Skeletal muscle tissue (tissue), 3 donors: ENCODE measurements at regions not wholly inside any gene's neighbourhood (a gene's known extent, or its start where the extent isn't known, plus 50 kb on each side); places are given as distances from the start of the nearest gene placed in this dataset.

ENCODE experiments used
- H3K27ac ChIP-seq: one replicate; pipeline ENCODE4 v1.7.0; 2013; ENCODE audit warnings: mild to moderate bottlenecking, low read depth, low read length, inconsistent platforms
- H3K27me3 ChIP-seq, 3 donors: one replicate each; pipeline ENCODE4 v1.7.0; 2013; ENCODE audit warnings: low read length in 3 of 3; ENCODE audit not compliant: control insufficient read depth in 3 of 3, insufficient read depth in 3 of 3
- H3K36me3 ChIP-seq, 3 donors: one replicate each; pipeline ENCODE4 v1.7.0; 2013; ENCODE audit warnings: low read length in 3 of 3; ENCODE audit not compliant: control insufficient read depth in 3 of 3, insufficient read depth in 3 of 3
- H3K4me1 ChIP-seq, 3 donors: one replicate each; pipeline ENCODE4 v1.7.0; 2013; ENCODE audit warnings: low read length in 3 of 3, mild to moderate bottlenecking in 3 of 3; ENCODE audit not compliant: control insufficient read depth in 3 of 3, insufficient read depth in 3 of 3
- H3K4me3 ChIP-seq, 3 donors: one replicate each; pipeline ENCODE4 v1.7.0; 2013; ENCODE audit warnings: low read length in 3 of 3
- H3K9ac ChIP-seq, 3 donors: one replicate each; pipeline ENCODE4 v1.7.0; 2013; ENCODE audit warnings: low read length in 3 of 3, mild to moderate bottlenecking in 3 of 3, moderate library complexity in 2 of 3, low read depth in 1 of 3
- H3K9me3 ChIP-seq, 3 donors: one replicate each; pipeline ENCODE4 v1.7.0; 2013; ENCODE audit warnings: low read length in 3 of 3; ENCODE audit not compliant: control insufficient read depth in 3 of 3
- donor health status: Osteomylitis.

DNA sequence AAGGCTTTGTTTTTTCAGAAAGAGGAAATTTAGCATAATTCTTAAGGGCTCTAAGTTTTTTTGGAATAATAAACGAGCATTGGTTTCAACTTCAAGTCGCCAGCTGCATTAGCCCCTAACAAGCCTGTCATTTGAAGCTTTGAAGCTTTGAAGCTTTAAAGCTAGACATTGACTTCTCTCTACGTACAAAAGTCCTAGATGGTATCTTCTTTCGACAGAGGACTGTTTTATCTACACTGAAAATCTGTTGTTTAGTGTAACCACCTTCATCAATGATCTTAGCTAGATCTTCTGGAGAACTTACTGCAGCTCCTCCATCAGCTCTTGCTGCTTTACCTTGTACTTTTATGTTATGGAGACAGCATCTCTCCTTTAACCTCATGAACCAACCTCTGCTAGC is 79.6 kb upstream of the TMEM72 start:
- Histone ChIP-seq H3K4me3 (no peak overlapping the region), H3K9me3 (no peaks in the 10 kb centered on the region), H3K36me3 (no peaks in the 10 kb centered on the region), H3K27me3 (no peaks in the 10 kb centered on the region), H3K27ac (no peak overlapping the region), H3K4me1 (peaks cover 0 to 9% (median 6%) of the 10 kb centered on the region in 3 donors), H3K9ac (no peak overlapping the region)

DNA sequence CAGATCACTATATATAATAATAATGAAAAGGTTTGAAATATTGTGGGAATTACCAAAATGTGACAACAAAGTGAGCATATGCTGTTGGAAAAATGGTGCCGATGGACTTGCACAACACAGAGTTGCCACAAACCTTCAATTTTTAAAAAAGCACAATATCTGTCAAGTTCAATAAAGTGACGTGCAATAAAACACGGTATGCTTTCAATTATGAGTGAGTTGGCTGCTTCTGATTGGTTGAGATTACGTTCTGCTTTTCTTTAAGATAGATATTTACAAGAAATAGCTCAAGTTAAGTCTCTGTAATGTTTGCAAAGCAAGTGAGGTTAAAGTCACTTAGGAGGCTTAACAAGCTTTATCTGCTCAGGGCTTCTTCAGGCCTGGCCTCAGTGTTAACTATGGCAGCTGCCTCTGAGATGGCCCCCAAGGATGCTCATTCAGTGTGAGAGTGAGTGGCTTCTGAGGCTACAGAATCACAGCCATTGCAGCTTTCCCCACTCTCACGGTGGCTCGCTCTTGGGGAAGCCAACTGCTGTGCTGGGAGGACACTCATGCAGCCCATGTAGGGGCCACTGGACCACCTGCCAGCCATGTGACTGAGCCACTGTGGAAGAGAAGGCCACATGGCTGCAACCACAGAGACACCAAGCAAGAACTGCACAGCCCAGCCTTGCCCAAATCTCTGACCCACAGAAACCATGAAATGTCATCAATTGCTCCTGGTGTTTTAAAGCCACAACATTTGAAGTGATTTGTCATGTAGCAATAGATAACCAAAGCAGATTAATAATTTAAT is 78.3 kb upstream of the TMEM72 start:
- no peaks in the 10 kb centered on the region for H3K27me3 ChIP-seq
- peaks cover 0 to 6% (median 5%) of the 10 kb centered on the region in 3 donors for H3K4me1 ChIP-seq
- H3K9me3 ChIP-seq = no peaks in the 10 kb centered on the region
- H3K36me3 ChIP-seq = no peaks in the 10 kb centered on the region
- no peak overlapping the region for H3K9ac ChIP-seq
- H3K27ac ChIP-seq = no peak overlapping the region
- H3K4me3 ChIP-seq = no peak overlapping the region

DNA sequence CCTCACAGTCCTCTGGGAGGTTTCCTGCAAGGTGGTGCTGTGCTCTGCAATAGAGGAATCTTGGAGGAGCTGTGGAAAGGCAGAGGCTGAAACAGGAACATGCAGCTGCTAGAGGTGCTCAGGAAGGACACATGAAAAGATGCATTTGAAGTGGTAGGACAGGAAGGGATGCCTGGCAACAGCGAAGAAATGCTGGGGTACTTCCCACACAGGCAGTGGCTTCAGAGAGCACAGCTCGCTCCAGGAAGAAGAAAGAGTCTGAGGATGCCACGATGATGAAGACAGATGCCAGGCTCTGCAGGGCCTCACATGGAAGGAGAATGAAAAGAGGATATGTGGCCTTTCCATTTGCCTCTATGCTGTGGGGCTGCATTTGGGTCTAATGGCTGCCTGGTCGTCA is 77.0 kb upstream of the TMEM72 start:
- H3K36me3 ChIP-seq = no peaks in the 10 kb centered on the region
- no peak overlapping the region for H3K9ac ChIP-seq
- no peaks in the 10 kb centered on the region for H3K27me3 ChIP-seq
- H3K4me1 ChIP-seq = no peaks in the 10 kb centered on the region
- no peaks in the 10 kb centered on the region for H3K9me3 ChIP-seq
- H3K4me3 ChIP-seq = no peak overlapping the region
- H3K27ac ChIP-seq = no peak overlapping the region

DNA sequence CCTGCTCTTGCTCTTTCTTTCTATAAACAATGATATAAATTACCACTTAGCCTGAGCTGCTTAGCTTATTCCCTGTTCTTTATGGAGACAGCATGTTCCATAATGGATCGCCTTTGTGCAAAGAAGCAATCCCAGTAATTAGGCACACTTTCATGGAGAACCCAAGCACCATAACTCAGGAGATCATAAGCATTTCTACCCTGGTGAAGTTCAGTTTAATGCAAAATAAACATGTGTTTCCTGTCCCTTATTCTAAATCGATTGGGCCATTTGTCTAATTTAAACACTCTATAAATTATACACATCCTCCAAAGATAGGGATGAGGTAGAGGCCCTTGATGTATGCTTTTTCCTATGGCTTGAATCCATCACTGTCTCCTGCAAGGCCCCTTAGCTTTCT is 75.8 kb upstream of the TMEM72 start:
- H3K9ac ChIP-seq = no peak overlapping the region
- no peaks in the 10 kb centered on the region for H3K27me3 ChIP-seq
- no peaks in the 10 kb centered on the region for H3K4me1 ChIP-seq
- H3K27ac ChIP-seq = no peak overlapping the region
- no peak overlapping the region for H3K4me3 ChIP-seq
- H3K36me3 ChIP-seq = no peaks in the 10 kb centered on the region
- no peaks in the 10 kb centered on the region for H3K9me3 ChIP-seq

DNA sequence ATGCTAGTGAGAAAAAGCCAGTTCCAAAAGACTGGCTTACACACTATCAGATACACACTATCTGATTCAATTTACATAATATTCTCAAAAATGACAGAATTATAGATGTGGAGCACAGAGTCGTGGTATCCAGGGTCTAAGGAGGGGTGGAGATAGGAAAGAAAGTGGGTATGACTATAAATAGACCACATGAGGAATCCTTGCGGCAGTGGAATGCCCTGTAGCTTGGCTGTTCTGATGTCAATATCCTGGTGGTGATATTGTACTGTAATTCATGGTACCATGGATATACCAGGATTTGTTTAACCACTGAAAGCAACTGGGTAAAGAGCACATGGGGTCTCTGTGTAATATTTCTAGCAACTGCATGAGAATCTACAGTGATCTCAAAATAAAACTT is 67.7 kb upstream of the TMEM72 start:
- H3K27ac ChIP-seq = no peak overlapping the region
- H3K4me3 ChIP-seq = no peak overlapping the region
- no peaks in the 10 kb centered on the region for H3K27me3 ChIP-seq
- no peaks in the 10 kb centered on the region for H3K36me3 ChIP-seq
- H3K9me3 ChIP-seq = no peaks in the 10 kb centered on the region
- H3K9ac ChIP-seq = no peak overlapping the region
- no peaks in the 10 kb centered on the region for H3K4me1 ChIP-seq

DNA sequence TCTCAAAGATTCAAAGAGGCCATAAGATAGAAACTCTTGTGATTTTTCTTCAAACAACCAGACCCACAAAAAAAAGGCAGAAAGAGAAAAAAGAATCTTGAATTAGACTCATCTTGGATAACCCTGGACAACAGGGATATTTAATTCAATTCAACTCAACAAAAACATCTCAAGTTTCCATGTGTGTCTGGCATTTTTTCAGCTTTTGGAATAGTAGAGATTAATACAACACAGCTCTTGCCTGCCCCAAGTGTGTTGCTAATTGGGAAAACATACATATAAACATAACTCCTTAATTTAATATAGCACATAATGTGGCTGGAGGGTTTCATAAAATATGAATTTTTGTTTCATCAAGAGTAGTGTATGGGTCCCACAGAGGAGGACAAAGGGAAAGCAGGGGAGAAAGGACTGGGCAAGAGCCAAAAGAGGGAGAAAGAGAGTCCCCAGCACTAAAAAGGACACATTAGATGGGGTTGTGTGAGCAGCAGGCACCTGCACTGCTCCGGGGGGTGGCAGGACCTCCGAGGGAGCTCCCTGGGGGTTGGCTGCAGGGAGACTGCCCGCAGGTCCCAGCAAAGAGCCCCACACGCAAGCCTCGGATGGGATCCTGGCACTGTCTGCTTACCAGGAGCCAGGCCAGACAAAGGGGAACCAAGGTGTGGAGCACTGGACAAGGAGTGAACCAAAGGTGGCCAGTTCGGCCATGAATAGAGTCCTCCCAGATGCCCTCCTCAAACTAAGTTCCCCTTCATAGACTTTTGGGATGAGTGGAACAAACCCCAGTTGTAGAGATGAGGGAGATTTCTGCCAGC is 65.6 kb upstream of the TMEM72 start:
- Histone ChIP-seq H3K9ac (no peak overlapping the region), H3K27me3 (no peaks in the 10 kb centered on the region), H3K4me1 (peaks cover 0 to 3% (median 0%) of the 10 kb centered on the region in 3 donors), H3K27ac (no peak overlapping the region), H3K4me3 (no peak overlapping the region), H3K9me3 (no peaks in the 10 kb centered on the region), H3K36me3 (no peaks in the 10 kb centered on the region)

DNA sequence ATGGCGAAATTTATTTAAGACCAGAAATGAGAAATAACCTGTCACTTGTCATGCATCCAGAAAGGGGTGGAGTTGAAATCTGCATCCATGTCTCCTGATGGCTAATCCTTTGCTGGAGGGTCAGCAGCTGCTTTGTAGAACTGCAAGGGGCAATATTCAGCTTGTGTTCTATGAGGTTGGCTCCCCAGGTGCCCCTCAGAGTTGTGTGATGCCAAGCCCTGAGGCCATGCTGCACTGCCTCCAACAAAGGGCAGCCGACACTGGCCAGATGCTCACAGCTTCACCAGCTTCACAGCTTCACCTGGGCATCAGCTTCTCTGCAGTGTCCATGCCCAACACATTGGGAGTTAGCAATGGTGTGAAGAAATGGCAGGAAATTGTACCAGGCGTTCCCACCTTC is 64.0 kb upstream of the TMEM72 start:
- Histone ChIP-seq H3K27ac (no peak overlapping the region), H3K36me3 (no peaks in the 10 kb centered on the region), H3K4me3 (no peak overlapping the region), H3K27me3 (no peaks in the 10 kb centered on the region), H3K4me1 (peaks cover 0 to 3% (median 0%) of the 10 kb centered on the region in 3 donors), H3K9ac (no peak overlapping the region), H3K9me3 (no peaks in the 10 kb centered on the region)

DNA sequence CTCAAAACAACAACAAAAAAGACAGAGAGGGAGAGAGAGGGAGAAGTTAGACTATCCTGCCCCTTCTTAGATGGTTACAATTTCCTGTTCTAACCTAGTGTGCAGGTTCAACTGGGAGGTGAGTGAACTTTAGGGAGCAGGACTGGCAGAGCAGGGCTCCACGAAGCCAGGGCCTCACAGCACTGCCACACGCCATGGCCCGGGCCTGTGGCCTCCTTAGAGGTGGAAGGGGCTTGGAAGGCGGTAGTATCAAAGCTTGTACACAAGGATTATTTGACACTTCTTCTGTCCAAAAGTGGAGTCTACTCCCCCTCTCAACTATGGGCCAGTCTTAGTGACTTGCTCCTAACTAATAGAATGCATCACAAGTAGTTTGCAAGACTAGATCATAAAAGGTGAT is 62.9 kb upstream of the TMEM72 start:
- Histone ChIP-seq H3K36me3 (no peaks in the 10 kb centered on the region), H3K4me1 (peaks cover 0 to 3% (median 0%) of the 10 kb centered on the region in 3 donors), H3K9me3 (no peaks in the 10 kb centered on the region), H3K4me3 (no peak overlapping the region), H3K9ac (no peak overlapping the region), H3K27ac (no peak overlapping the region), H3K27me3 (no peaks in the 10 kb centered on the region)

DNA sequence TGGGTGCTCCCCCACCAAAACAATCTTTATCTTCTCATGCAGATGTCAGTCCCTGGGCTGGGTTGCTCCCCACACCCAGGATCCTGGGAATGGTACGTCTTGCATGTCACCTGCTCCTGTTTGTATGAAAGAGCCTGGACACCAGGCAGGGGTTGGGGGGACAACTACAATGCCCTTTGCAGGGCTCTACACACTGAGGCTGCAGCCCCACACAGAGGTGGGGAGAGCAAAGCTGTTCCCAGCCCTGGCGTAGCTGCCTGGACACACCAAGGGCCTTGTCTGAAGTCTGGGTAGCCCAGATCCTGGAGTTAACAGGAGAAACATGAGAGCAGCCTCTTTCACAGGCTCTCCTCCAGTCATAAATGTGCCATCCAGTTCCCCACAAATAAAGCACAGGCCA is 61.2 kb upstream of the TMEM72 start:
- H3K4me1 ChIP-seq = peaks cover 0 to 3% (median 0%) of the 10 kb centered on the region in 3 donors
- no peak overlapping the region for H3K4me3 ChIP-seq
- no peak overlapping the region for H3K9ac ChIP-seq
- H3K36me3 ChIP-seq = no peaks in the 10 kb centered on the region
- no peak overlapping the region for H3K27ac ChIP-seq
- no peaks in the 10 kb centered on the region for H3K9me3 ChIP-seq
- H3K27me3 ChIP-seq = no peaks in the 10 kb centered on the region

DNA sequence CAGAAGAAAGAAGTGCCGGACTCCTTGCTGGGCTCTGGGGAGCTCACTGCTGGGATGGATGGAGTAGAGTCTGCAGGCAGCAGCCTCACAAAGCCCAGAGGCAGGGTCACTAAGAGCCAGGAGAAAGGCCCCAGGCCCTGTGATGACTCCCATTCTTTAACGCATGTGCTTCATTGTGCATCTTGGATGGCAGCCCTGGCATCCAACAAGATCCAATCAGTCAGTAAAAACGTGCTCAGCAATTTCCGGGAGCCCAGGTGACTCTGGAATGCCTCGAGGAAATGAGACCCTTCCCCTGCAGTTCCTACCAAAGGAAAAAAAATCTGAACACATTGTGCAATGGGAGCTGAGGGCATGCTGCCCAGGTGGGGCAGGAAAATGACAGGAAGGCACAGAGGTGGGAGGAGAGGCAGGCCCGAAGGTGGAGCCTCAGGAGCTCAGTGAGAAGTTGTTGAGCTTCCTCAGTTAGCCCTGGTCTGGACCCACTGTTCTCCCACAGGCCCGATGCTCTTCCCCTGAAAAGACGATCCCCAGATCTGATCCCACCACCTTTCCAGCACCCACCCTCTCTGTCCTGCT is 60.7 kb upstream of the TMEM72 start:
- no peak overlapping the region for H3K4me3 ChIP-seq
- H3K27ac ChIP-seq = no peak overlapping the region
- H3K27me3 ChIP-seq = no peaks in the 10 kb centered on the region
- no peak overlapping the region for H3K9ac ChIP-seq
- no peaks in the 10 kb centered on the region for H3K9me3 ChIP-seq
- H3K4me1 ChIP-seq = peaks cover 0 to 3% (median 0%) of the 10 kb centered on the region in 3 donors
- no peaks in the 10 kb centered on the region for H3K36me3 ChIP-seq
